Lung (tissue), 11 donors: ENCODE measurements at regions not wholly inside any gene's neighbourhood (a gene's known extent, or its start where the extent isn't known, plus 50 kb on each side); places are given as distances from the start of the nearest gene placed in this dataset.
A peak's percentile ranks its signal among the peaks of the same experiment; 100 is the strongest.

Source experiments
- ATAC-seq: fragments of 200-7000 bp; cut with Tn5 transposase; one replicate; pipeline ENCODE4 v1.9.1; 2020; ENCODE audit warnings: moderate number of reproducible peaks; ENCODE audit not compliant: insufficient read depth, low FRiP score
- DNase-seq, 3 donors: peaks; one replicate each; pipeline ENCODE4 v3.0.0-alpha.2; 2013 to 2017
- H3K27ac ChIP-seq, 2 donors: one replicate each; pipeline ENCODE4 v1.5.1; 2013; ENCODE audit warnings: mild to moderate bottlenecking in 2 of 2, moderate library complexity in 2 of 2, control low read depth in 1 of 2, inconsistent platforms in 1 of 2, low read depth in 1 of 2, low read length in 1 of 2
- H3K27me3 ChIP-seq, 3 donors: one replicate each; pipeline ENCODE4 v1.5.1; 2013; ENCODE audit warnings: low read length in 2 of 3; ENCODE audit not compliant: control insufficient read depth in 3 of 3, insufficient read depth in 3 of 3
- H3K36me3 ChIP-seq, 4 donors: one replicate each; pipeline ENCODE4 v1.5.1; 2013; ENCODE audit warnings: low read length in 4 of 4, mild to moderate bottlenecking in 1 of 4, moderate library complexity in 1 of 4; ENCODE audit not compliant: control insufficient read depth in 4 of 4, insufficient read depth in 4 of 4
- H3K4me1 ChIP-seq, 5 donors: one replicate each; pipeline ENCODE4 v1.5.1; 2013; ENCODE audit warnings: low read length in 5 of 5, mild to moderate bottlenecking in 2 of 5, moderate library complexity in 1 of 5; ENCODE audit not compliant: control insufficient read depth in 5 of 5, insufficient read depth in 5 of 5
- H3K4me3 ChIP-seq: one replicate; pipeline ENCODE4 v1.5.1; 2013; ENCODE audit warnings: mild to moderate bottlenecking, control low read depth, moderate library complexity
- H3K9ac ChIP-seq, 2 donors: one replicate each; pipeline ENCODE4 v1.5.1; 2013; ENCODE audit warnings: low read length in 2 of 2, control low read depth in 1 of 2; ENCODE audit not compliant: insufficient read depth in 1 of 2
- H3K9me3 ChIP-seq, 4 donors: one replicate each; pipeline ENCODE4 v1.5.1; 2013; ENCODE audit warnings: low read length in 3 of 4, mild to moderate bottlenecking in 1 of 4, moderate library complexity in 1 of 4; ENCODE audit not compliant: control insufficient read depth in 4 of 4, insufficient read depth in 3 of 4
- WGBS, 2 donors: extraction: QIAGEN DNeasy Blood & Tissue Kit; methylation state at CpG; one replicate each; pipeline ENCODE4 v1.1.7; 2013; 5-methylcytosine and 5-hydroxymethylcytosine counted together
- TF ChIP-seq, protein P1 (sequence below): IDR thresholded peaks from 2 replicates; pipeline ENCODE4 v1.5.1; 2012; ENCODE audit warnings: mild to moderate bottlenecking; ENCODE audit errors: control extremely low read depth, extremely low read depth
- donor health status: control.
- donor health status: control.
- donor health status: Bipolar disorder and iron deficiency.
- donor health status: healthy.
- donor health status: DM: yes; HTN: yes; CAD: no.

DNA sequence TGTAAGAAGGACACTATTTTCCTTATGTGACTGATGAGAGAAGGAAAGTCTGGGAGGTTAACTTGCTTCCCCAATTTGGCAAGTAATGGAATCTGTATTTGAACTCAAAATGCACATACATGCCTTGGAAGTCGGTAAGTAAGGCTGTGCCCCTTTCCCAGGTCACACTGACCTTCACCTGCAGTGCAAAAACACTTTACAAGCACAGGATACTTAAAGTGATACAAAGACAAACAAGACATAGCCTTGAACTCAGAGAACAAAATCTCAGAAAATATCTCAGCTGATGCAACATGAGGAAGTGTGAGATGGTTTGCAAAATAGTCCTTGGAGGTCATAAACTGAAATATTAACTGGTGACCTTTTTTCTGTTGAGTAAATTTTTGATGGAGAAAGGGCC is 251.1 kb downstream of the RAB38 start:
- no peaks in the 10 kb centered on the region for H3K4me1 ChIP-seq
- H3K27ac ChIP-seq, result no peak overlapping the region
- no peak overlapping the region for H3K9ac ChIP-seq
- H3K36me3 ChIP-seq, result no peaks in the 10 kb centered on the region
- DNase-seq (no peak), ATAC-seq (no peak)
- no peaks in the 10 kb centered on the region for H3K9me3 ChIP-seq
- no peak overlapping the region for H3K4me3 ChIP-seq
- WGBS, 2 donors, result 47 to 70% methylated on average over 1 of the region's 1 CpG
- TF ChIP-seq, protein P1, sequence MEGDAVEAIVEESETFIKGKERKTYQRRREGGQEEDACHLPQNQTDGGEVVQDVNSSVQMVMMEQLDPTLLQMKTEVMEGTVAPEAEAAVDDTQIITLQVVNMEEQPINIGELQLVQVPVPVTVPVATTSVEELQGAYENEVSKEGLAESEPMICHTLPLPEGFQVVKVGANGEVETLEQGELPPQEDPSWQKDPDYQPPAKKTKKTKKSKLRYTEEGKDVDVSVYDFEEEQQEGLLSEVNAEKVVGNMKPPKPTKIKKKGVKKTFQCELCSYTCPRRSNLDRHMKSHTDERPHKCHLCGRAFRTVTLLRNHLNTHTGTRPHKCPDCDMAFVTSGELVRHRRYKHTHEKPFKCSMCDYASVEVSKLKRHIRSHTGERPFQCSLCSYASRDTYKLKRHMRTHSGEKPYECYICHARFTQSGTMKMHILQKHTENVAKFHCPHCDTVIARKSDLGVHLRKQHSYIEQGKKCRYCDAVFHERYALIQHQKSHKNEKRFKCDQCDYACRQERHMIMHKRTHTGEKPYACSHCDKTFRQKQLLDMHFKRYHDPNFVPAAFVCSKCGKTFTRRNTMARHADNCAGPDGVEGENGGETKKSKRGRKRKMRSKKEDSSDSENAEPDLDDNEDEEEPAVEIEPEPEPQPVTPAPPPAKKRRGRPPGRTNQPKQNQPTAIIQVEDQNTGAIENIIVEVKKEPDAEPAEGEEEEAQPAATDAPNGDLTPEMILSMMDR, result no peak
- H3K27me3 ChIP-seq, result no peaks in the 10 kb centered on the region

DNA sequence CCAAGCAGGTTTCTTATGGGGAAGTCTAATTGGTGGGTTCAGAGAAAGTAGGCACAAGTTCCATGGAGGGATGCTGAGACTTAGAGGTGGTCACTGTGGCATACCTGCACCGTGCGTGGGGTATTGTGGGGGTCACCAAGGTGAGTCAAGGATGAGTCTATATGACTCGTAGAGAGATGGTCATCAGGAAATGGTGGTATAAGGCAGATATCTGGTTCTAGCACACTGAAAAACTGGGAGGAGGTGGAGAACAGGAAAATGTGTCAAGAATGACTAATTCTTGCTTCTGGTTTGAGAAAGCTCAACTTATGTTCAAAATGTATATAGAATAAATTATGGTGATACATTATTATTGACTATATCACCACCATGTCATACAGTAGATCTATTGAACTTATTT is 258.1 kb downstream of the RAB38 start:
- H3K27ac ChIP-seq, result no peak overlapping the region
- H3K9me3 ChIP-seq, result no peaks in the 10 kb centered on the region
- 90 to 93% methylated on average over 3 of the region's 3 CpGs for WGBS, 2 donors
- TF ChIP-seq, protein P1, result no peak
- no peak for DNase-seq
- H3K36me3 ChIP-seq, result no peaks in the 10 kb centered on the region
- no peaks in the 10 kb centered on the region for H3K4me1 ChIP-seq
- H3K27me3 ChIP-seq, result no peaks in the 10 kb centered on the region
- H3K9ac ChIP-seq, result no peak overlapping the region
- no peak overlapping the region for H3K4me3 ChIP-seq
- ATAC-seq, result no peak

DNA sequence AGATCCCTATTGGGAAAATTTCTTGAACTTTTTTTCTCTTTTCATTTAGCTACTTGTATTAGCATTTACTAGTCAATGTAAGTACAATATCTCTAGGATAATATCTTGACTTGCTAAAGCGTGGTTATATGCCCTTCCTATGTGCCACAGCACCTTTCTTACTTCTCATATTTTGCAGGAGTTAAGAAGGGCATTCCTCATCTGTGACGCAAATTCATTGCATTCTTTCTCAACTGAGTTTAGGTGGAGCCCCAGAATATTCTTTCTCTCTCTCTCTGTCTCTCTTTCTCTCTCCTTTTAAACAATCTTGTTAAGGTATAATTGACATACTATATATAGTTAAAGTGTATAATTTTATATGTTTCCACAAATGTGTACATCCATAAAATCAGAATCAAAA is 266.1 kb downstream of the RAB38 start:
- no peaks in the 10 kb centered on the region for H3K4me1 ChIP-seq
- H3K9ac ChIP-seq, result no peak overlapping the region
- H3K9me3 ChIP-seq, result no peaks in the 10 kb centered on the region
- 78 to 89% methylated on average over 2 of the region's 2 CpGs for WGBS, 2 donors
- DNase-seq, result no peak
- no peak for ATAC-seq
- no peaks in the 10 kb centered on the region for H3K36me3 ChIP-seq
- H3K4me3 ChIP-seq, result no peak overlapping the region
- H3K27me3 ChIP-seq, result no peaks in the 10 kb centered on the region
- TF ChIP-seq, protein P1, result no peak
- H3K27ac ChIP-seq, result no peak overlapping the region

DNA sequence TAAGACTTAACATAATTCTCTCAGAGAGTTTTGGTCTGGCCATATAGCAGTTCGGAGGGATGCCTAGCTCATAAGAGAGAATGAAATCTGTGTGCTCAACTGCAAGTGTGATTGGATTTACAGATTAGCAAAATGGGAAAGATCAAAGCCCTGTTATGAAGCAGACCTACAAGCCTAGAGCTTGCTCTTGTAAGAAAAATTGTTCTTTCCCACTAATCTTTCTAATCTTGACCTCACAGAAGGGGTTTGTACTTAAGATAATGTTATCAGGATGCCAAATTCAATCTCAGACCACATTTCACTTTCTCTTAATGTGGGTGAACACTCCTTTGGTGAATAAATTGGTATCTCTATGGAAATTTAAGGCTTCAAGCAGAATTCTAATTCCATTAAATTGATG is 267.2 kb downstream of the RAB38 start:
- Histone ChIP-seq H3K4me1 (no peaks in the 10 kb centered on the region), H3K9me3 (no peaks in the 10 kb centered on the region), H3K4me3 (no peak overlapping the region), H3K36me3 (no peaks in the 10 kb centered on the region), H3K27ac (no peak overlapping the region), H3K9ac (no peak overlapping the region), H3K27me3 (no peaks in the 10 kb centered on the region)
- DNase-seq, result peak in 1 of 3 donors; percentile 16
- TF ChIP-seq, protein P1, result no peak
- 68 to 77% methylated on average over 1 of the region's 1 CpG for WGBS, 2 donors
- ATAC-seq, result no peak
